NCI-H82 treated with DMSO at 0.1 percent for 48 hours (cell line): ENCODE measurements at regions not wholly inside any gene's neighbourhood (a gene's known extent, or its start where the extent isn't known, plus 50 kb on each side); places are given as distances from the start of the nearest gene placed in this dataset.
"Not testable (repeated sequence)": the region's sequence is repeated elsewhere in the genome, so short reads cannot be mapped to it uniquely, and the experiment has no call there.

Experiments
- DNase-seq: peaks from one replicate; lab custom pipeline; 2025; ENCODE audit not compliant: unreplicated experiment; lab: John Stamatoyannopoulos, UW

GRCh38 chr6:150734235-150734634 lies 131.3 kb upstream of the MTHFD1L start:
- DNase-seq, result no peak

- DNase-seq, result no peak
These were observed 130.1 kb upstream of the MTHFD1L start for GRCh38 chr6:150735341-150735851.

GRCh38 chr6:150738092-150738629 lies 127.3 kb upstream of the MTHFD1L start:
- no peak for DNase-seq

GRCh38 chr6:150739711-150740349 lies 125.7 kb upstream of the MTHFD1L start:
- no peak for DNase-seq

GRCh38 chr6:150740453-150740852 lies 125.0 kb upstream of the MTHFD1L start:
- no peak for DNase-seq

GRCh38 chr6:150741633-150742200 lies 123.8 kb upstream of the MTHFD1L start:
- no peak for DNase-seq

GRCh38 chr6:150744522-150745260 lies 120.8 kb upstream of the MTHFD1L start:
- DNase-seq, result no peak

- no peak for DNase-seq
These were observed 119.6 kb upstream of the MTHFD1L start for GRCh38 chr6:150745896-150746295.

- DNase-seq, result no peak
These were observed 118.3 kb upstream of the MTHFD1L start for GRCh38 chr6:150747155-150747554.

- DNase-seq, result no peak
These were observed 116.3 kb upstream of the MTHFD1L start for GRCh38 chr6:150749091-150749670.

- no peak for DNase-seq
These were observed 114.2 kb upstream of the MTHFD1L start for GRCh38 chr6:150751296-150751695.

- no peak for DNase-seq
These were observed 113.1 kb upstream of the MTHFD1L start for GRCh38 chr6:150752409-150752808.

GRCh38 chr6:150753371-150754064 lies 112.0 kb upstream of the MTHFD1L start:
- DNase-seq, result no peak

- peak; percentile 6 for DNase-seq
These were observed 110.5 kb upstream of the MTHFD1L start for GRCh38 chr6:150755042-150755441.

GRCh38 chr6:150755524-150755923 lies 110.0 kb upstream of the MTHFD1L start:
- no peak for DNase-seq

- no peak for DNase-seq
These were observed 109.3 kb upstream of the MTHFD1L start for GRCh38 chr6:150756173-150756572.

- not testable (repeated sequence) for DNase-seq
These were observed 107.7 kb upstream of the MTHFD1L start for GRCh38 chr6:150757807-150758206.

GRCh38 chr6:150759483-150759882 lies 106.0 kb upstream of the MTHFD1L start:
- DNase-seq, result no peak

- DNase-seq, result no peak
These were observed 103.7 kb upstream of the MTHFD1L start for GRCh38 chr6:150761771-150762170.

- no peak for DNase-seq
These were observed 101.0 kb upstream of the MTHFD1L start for GRCh38 chr6:150764334-150765066.
